Hepatocyte (in vitro differentiated cells): ENCODE measurements at regions not wholly inside any gene's neighbourhood (a gene's known extent, or its start where the extent isn't known, plus 50 kb on each side); places are given as distances from the start of the nearest gene placed in this dataset.

Experiments used
- CTCF ChIP-seq: fragments of 200-600 bp; sonication (generic); IDR thresholded peaks from 2 replicates; pipeline ENCODE4 v1.5.1; 2016; ENCODE audit warnings: antibody characterized with exemption, mild to moderate bottlenecking; ENCODE audit not compliant: poor library complexity
- EZH2 ChIP-seq: fragments of 200-600 bp; sonication (generic); IDR thresholded peaks from 2 replicates; pipeline ENCODE4 v1.6.1; 2016; ENCODE audit warnings: antibody characterized with exemption, mild to moderate bottlenecking, borderline replicate concordance
- EZH2phosphoT487 ChIP-seq: fragments of 200-600 bp; sonication (generic); IDR thresholded peaks from one replicate; pipeline ENCODE4 v1.6.1; 2018; ENCODE audit warnings: antibody characterized with exemption, mild to moderate bottlenecking, low read depth, moderate library complexity; ENCODE audit not compliant: unreplicated experiment, severe bottlenecking

DNA sequence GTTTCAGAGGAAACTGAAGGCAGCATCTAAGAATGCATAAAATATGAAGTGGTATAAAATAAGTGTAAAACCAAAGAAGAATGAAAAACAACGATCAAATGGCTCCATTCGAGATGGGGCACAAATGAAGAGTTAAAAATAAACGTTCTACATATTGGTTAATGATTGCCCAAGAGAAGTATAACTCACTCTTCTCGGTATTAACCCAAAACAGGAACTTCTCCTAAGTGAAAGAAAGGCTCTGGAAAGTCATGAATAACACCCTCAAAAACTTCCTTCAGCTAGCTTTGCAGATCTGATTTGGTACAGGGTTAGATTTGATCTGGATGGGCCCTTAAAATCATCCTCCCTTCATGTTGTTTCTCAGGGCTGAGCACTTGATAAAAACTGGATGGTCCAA, 94.3 kb upstream of the ADO start:
- no peak for TF ChIP-seq EZH2
- TF ChIP-seq CTCF = no peak
- no peak for TF ChIP-seq EZH2phosphoT487
